AG04449 (cell line): ENCODE measurements at regions not wholly inside any gene's neighbourhood (a gene's known extent, or its start where the extent isn't known, plus 50 kb on each side); places are given as distances from the start of the nearest gene placed in this dataset.
"Not testable (repeated sequence)": the region's sequence is repeated elsewhere in the genome, so short reads cannot be mapped to it uniquely, and the experiment has no call there.

Experiments used
- CTCF ChIA-PET: fragments of 350-600 bp; formaldehyde crosslinking; extraction: SDS; loops from one replicate; lab custom pipeline; 2021; ENCODE audit warnings: antibody characterized with exemption; lab: Yijun Ruan, JAX
- POLR2A ChIA-PET: fragments of 400-600, 350-600 bp; formaldehyde crosslinking; extraction: SDS; loops from one replicate; lab custom pipeline; 2020; ENCODE audit warnings: antibody characterized with exemption, inconsistent platforms; lab: Yijun Ruan, JAX
- DNase-seq: peaks from one replicate; pipeline ENCODE4 v3.0.0-alpha.2; 2010; ENCODE audit warnings: low read depth, low spot score
- H3K4me3 ChIP-seq: 2 replicates; pipeline ENCODE4 v1.5.1; 2011; ENCODE audit warnings: low read depth, mild to moderate bottlenecking, control low read depth, low read length
- TF ChIP-seq, protein P1 (sequence below): IDR thresholded peaks from one replicate; pipeline ENCODE4 v1.5.1; 2011; ENCODE audit warnings: mild to moderate bottlenecking, moderate library complexity, low read length, control low read depth, inconsistent platforms; ENCODE audit not compliant: insufficient read depth; ENCODE audit errors: missing control alignments

DNA sequence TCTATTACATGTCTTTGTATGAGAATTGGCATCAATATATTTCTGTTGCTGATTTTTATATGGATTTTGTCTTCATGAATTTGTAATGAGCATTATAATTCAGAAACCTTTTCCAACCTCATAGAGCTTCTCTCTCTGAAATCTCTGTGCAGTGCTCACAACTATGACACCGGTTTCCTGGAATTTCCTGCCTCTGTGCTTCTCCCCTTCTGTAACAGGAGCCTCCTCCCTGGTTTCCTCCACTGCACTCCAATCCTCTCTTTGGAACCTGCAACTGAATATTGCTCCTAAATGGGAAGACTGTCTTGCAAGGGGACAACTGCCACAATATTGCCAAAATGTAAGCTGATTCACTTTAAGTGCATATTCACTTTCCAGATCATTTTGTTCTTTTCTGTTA lies 1147.9 kb downstream of the UQCRFS1 start:
- no peak overlapping the region for H3K4me3 ChIP-seq
- no peak for DNase-seq
- CTCF ChIA-PET, result no interaction called here
- TF ChIP-seq, protein P1, sequence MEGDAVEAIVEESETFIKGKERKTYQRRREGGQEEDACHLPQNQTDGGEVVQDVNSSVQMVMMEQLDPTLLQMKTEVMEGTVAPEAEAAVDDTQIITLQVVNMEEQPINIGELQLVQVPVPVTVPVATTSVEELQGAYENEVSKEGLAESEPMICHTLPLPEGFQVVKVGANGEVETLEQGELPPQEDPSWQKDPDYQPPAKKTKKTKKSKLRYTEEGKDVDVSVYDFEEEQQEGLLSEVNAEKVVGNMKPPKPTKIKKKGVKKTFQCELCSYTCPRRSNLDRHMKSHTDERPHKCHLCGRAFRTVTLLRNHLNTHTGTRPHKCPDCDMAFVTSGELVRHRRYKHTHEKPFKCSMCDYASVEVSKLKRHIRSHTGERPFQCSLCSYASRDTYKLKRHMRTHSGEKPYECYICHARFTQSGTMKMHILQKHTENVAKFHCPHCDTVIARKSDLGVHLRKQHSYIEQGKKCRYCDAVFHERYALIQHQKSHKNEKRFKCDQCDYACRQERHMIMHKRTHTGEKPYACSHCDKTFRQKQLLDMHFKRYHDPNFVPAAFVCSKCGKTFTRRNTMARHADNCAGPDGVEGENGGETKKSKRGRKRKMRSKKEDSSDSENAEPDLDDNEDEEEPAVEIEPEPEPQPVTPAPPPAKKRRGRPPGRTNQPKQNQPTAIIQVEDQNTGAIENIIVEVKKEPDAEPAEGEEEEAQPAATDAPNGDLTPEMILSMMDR, result no peak
- POLR2A ChIA-PET, result no interaction called here

DNA sequence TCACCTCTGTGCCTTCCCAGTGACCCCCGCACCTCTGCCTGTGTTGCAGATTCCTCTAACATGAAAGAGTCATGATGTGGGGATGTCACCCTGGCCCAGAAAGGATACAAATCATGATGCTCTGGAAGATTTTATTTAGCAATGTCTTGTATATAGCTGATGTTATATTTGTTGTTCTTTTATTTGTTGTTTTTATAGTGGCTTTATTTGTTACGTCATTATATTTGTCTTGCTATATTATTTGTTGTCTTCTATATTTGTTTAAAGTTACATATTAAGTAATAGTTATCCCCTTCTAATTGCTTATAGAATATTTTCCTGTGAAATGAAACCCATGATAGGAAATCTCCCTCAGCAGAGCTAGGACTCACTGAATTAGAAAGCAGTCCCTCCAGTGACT lies 1149.2 kb downstream of the UQCRFS1 start:
- H3K4me3 ChIP-seq, result no peak overlapping the region
- ChIA-PET POLR2A (no interaction called here), CTCF (no interaction called here)
- no peak for DNase-seq
- TF ChIP-seq, protein P1, result no peak

DNA sequence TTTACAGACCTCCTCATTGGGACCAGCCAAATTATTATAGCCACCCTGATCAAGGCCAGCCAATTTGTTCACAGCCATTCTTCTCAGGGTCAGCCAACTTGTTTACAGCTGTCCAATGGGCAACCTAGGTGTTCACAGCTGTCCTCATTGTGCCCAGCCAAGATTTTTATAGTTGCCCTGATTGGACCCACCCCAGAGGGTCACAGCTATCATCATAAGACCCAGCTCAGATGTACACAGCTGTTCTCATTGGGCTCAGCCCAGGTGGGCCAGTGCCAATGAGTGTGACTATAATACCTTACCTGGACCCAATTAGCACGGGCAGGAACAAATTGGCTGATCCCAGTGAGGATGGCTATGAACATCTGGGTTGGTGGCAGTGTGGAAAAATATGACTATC lies 1151.8 kb downstream of the UQCRFS1 start:
- CTCF ChIA-PET, result no interaction called here

DNA sequence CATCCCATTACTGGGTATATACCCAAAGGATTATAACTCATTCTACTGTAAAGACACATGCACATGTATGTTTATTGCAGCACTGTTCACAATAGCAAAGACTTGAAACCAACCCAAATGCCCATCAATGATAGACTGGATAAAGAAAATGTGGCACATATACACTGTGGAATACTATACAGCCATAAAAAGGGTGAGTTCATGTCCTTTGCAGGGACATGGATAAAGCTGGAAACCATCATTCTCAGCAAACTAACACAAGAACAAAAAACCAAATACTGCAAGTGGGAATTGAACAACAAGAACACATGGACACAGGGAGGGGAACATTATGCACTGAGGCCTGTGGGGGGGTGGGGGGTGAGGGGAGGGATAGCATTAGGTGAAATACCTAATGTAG lies 1155.9 kb downstream of the UQCRFS1 start:
- CTCF ChIA-PET, H3K4me3 ChIP-seq, POLR2A ChIA-PET, DNase-seq: not testable (repeated sequence)

More for the DNA sequence above, 1151.8 kb downstream of the UQCRFS1 start:
- TF ChIP-seq, protein P1, result no peak
- no peak for DNase-seq
- H3K4me3 ChIP-seq, result no peak overlapping the region
- POLR2A ChIA-PET, result no interaction called here

DNA sequence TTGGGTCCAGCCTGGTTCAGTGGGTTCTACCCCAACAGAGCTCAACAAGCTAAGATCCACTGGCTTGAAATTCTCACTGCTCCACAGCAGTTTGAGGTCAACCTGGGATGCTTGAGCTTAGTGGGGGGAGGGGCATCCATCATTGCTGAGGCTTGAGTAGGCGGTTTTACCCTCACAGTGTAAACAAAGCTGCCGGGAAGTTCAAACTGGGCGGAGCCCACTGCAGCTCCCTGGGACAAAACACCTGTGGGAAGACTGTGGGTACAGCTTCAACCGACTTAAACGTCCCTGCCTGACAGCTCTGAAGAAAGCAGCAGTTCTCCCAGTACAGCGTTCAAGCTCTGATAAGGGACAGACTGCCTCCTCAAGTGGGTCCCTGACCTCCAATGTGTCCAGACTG lies 1161.9 kb downstream of the UQCRFS1 start:
- no peak overlapping the region for H3K4me3 ChIP-seq
- CTCF ChIA-PET, result no interaction called here
- POLR2A ChIA-PET, result no interaction called here
- no peak for DNase-seq
- TF ChIP-seq, protein P1, result no peak

DNA sequence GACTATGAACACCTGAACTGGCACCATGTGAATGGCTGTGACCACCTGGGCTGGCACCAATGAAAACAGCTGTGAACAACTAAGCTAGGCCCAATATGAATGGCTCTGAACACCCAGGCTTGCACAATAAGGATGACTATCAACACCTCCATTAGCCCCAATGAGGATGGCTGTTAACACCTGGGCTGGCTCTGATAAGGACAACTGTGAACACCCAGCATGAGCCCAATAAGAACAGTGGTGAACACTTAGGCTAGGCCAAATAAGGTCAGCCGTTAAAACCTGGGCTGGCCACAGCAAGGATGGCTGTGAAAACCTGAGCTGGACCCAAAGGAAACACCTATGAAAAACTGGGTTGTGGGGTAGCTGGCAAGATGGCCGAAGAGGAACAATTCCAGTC lies 1163.1 kb downstream of the UQCRFS1 start:
- TF ChIP-seq, protein P1, result no peak
- H3K4me3 ChIP-seq, result no peak overlapping the region
- CTCF ChIA-PET, result no interaction called here
- no peak for DNase-seq
- POLR2A ChIA-PET, result no interaction called here

DNA sequence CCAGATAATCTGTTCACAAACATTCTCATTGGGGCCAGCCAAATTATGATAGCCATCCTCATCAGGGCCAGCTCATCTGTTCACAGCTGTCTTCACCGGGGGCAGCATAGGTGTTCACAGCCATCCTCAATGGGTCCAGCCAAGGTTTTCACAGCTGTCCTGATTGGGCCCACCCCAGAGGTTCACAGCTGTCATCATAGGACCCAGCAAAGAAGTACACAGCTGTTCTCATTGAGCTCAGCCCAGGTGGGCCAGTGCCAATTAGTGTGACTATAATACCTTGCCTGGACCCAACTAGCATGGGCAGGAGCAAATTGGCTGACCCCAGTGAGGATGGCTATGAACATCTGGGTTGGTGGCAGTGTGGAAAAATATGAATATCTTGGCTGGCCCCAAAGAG lies 1166.0 kb downstream of the UQCRFS1 start:
- no peak overlapping the region for H3K4me3 ChIP-seq
- ChIA-PET POLR2A (no interaction called here), CTCF (no interaction called here)
- TF ChIP-seq, protein P1, result no peak
- DNase-seq, result no peak
